DOHH2 (cell line): ENCODE measurements at regions not wholly inside any gene's neighbourhood (a gene's known extent, or its start where the extent isn't known, plus 50 kb on each side); places are given as distances from the start of the nearest gene placed in this dataset.

Experiments
- EZH2phosphoT487 ChIP-seq: fragments of 200-600 bp; sonication (generic); IDR thresholded peaks from 2 replicates; pipeline ENCODE4 v1.6.1; 2017; ENCODE audit warnings: borderline replicate concordance, mild to moderate bottlenecking, antibody characterized with exemption, low read length, moderate library complexity, mixed read lengths
- TF ChIP-seq, protein P1 (sequence below): fragments of 200-600 bp; sonication (generic); IDR thresholded peaks from one replicate; pipeline ENCODE4 v1.5.1; 2014; ENCODE audit warnings: antibody characterized with exemption, mild to moderate bottlenecking, low read depth, low read length; ENCODE audit not compliant: poor library complexity, severe bottlenecking

DNA sequence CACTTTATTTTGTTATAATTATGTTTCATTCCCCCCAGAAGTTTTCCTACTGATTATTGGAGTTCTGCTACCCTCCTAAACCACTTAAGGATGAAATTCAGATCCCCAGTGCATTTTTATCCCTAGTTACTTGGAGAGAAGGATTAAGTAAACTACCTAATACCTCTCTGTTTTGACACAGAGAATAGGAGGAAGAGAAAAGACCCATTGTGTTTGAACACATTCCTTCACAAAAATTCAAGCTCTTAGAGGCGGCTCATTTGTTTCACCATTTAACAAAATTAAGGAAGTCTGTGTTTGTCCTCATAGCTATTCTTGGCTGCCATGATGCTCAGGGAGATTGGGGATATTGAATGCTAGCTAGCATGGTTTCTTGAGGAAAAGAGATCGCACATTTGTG is 492.6 kb downstream of the EBF1 start:
- TF ChIP-seq, protein P1, sequence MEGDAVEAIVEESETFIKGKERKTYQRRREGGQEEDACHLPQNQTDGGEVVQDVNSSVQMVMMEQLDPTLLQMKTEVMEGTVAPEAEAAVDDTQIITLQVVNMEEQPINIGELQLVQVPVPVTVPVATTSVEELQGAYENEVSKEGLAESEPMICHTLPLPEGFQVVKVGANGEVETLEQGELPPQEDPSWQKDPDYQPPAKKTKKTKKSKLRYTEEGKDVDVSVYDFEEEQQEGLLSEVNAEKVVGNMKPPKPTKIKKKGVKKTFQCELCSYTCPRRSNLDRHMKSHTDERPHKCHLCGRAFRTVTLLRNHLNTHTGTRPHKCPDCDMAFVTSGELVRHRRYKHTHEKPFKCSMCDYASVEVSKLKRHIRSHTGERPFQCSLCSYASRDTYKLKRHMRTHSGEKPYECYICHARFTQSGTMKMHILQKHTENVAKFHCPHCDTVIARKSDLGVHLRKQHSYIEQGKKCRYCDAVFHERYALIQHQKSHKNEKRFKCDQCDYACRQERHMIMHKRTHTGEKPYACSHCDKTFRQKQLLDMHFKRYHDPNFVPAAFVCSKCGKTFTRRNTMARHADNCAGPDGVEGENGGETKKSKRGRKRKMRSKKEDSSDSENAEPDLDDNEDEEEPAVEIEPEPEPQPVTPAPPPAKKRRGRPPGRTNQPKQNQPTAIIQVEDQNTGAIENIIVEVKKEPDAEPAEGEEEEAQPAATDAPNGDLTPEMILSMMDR = no peak
- TF ChIP-seq EZH2phosphoT487 = no peak
